WTC11 (cell line): ENCODE measurements at regions not wholly inside any gene's neighbourhood (a gene's known extent, or its start where the extent isn't known, plus 50 kb on each side); places are given as distances from the start of the nearest gene placed in this dataset.

Experiments used
- ATAC-seq: fragments of 200-7000 bp; cut with Tn5 transposase; 2 replicates; pipeline ENCODE4 v1.10.0; 2021; ENCODE audit warnings: mild to moderate bottlenecking, moderate library complexity
- CTCF ChIA-PET: fragments of 300-600 bp; sonication (Branson Sonifier 250); formaldehyde crosslinking; loops from one replicate; lab custom pipeline; 2021; ENCODE audit warnings: antibody characterized with exemption; lab: Charles Lee
- POLR2A ChIA-PET: fragments of 350-600 bp; sonication (Branson Sonifier 250); formaldehyde crosslinking; loops from one replicate; lab custom pipeline; 2021; ENCODE audit warnings: antibody characterized with exemption; lab: Charles Lee
- DNase-seq: peaks from one replicate; pipeline ENCODE4 v3.0.0; 2021; ENCODE audit warnings: low spot score
- H3K27ac Mint-ChIP-seq: 2 replicates; pipeline ENCODE4 v1.8.0; 2021; ENCODE audit warnings: mixed read lengths
- H3K27me3 Mint-ChIP-seq: 2 replicates; pipeline ENCODE4 v1.8.0; 2021; ENCODE audit warnings: low read depth, mild to moderate bottlenecking, moderate library complexity, mixed read lengths
- H3K36me3 Mint-ChIP-seq: 2 replicates; pipeline ENCODE4 v1.8.0; 2021; ENCODE audit warnings: mixed read lengths
- H3K4me1 Mint-ChIP-seq: 2 replicates; pipeline ENCODE4 v1.8.0; 2022; ENCODE audit warnings: mixed read lengths
- H3K4me3 Mint-ChIP-seq: 2 replicates; pipeline ENCODE4 v1.8.0; 2021; ENCODE audit warnings: mild to moderate bottlenecking, moderate library complexity, mixed read lengths
- H3K9me3 Mint-ChIP-seq: 2 replicates; pipeline ENCODE4 v1.8.0; 2021; ENCODE audit warnings: mixed read lengths
- E2F4 ChIP-seq: sonication (generic); formaldehyde crosslinking; IDR thresholded peaks from 2 replicates; pipeline ENCODE4 v1.8.1; 2022; ENCODE audit warnings: low read depth, mild to moderate bottlenecking, moderate library complexity, missing genetic modification reagents, borderline replicate concordance
- ESRRA ChIP-seq: sonication (generic); formaldehyde crosslinking; IDR thresholded peaks from 2 replicates; pipeline ENCODE4 v1.8.1; 2022; ENCODE audit warnings: mild to moderate bottlenecking, missing genetic modification reagents, borderline replicate concordance
- GABPB1 ChIP-seq: sonication (generic); formaldehyde crosslinking; IDR thresholded peaks from 2 replicates; pipeline ENCODE4 v1.8.1; 2023; ENCODE audit warnings: mild to moderate bottlenecking, missing genetic modification reagents
- GTF2I ChIP-seq: fragments of 250-450 bp; sonication (Bioruptor Pico); conservative IDR thresholded peaks from 2 replicates; pipeline ENCODE4 v1.4.0; 2021; ENCODE audit warnings: mild to moderate bottlenecking
- HMGA2 ChIP-seq: fragments of 250-450 bp; sonication (Bioruptor Pico); IDR thresholded peaks from 2 replicates; pipeline ENCODE4 v1.4.0; 2021; ENCODE audit warnings: mild to moderate bottlenecking, moderate library complexity
- HMGXB4 ChIP-seq: sonication (generic); formaldehyde crosslinking; IDR thresholded peaks from 2 replicates; pipeline ENCODE4 v1.8.1; 2023; ENCODE audit warnings: mild to moderate bottlenecking, moderate library complexity, missing genetic modification reagents
- JAZF1 ChIP-seq: fragments of 250-450 bp; sonication (Bioruptor Pico); IDR thresholded peaks from 2 replicates; pipeline ENCODE4 v1.9.0; 2021; ENCODE audit warnings: moderate library complexity, mild to moderate bottlenecking, inconsistent platforms
- NR2C2 ChIP-seq: sonication (generic); formaldehyde crosslinking; IDR thresholded peaks from 2 replicates; pipeline ENCODE4 v1.8.0; 2022; ENCODE audit warnings: mild to moderate bottlenecking, missing genetic modification reagents
- NR3C1 ChIP-seq: sonication (generic); formaldehyde crosslinking; conservative IDR thresholded peaks from 2 replicates; pipeline ENCODE4 v1.8.1; 2023; ENCODE audit warnings: low read depth, mild to moderate bottlenecking, missing genetic modification reagents
- PREB ChIP-seq: sonication (generic); formaldehyde crosslinking; IDR thresholded peaks from 2 replicates; pipeline ENCODE4 v1.8.1; 2022; ENCODE audit warnings: mild to moderate bottlenecking, missing genetic modification reagents, moderate library complexity, borderline replicate concordance
- PRRX2 ChIP-seq: fragments of 250-450 bp; sonication (Bioruptor Pico); IDR thresholded peaks from 2 replicates; pipeline ENCODE4 v1.8.0; 2021; ENCODE audit warnings: mild to moderate bottlenecking
- SMAD4 ChIP-seq: sonication (generic); formaldehyde crosslinking; IDR thresholded peaks from 2 replicates; pipeline ENCODE4 v1.8.0; 2022; ENCODE audit warnings: mild to moderate bottlenecking, missing genetic modification reagents
- SP1 ChIP-seq: sonication (generic); formaldehyde crosslinking; conservative IDR thresholded peaks from 2 replicates; pipeline ENCODE4 v1.8.1; 2022; ENCODE audit warnings: missing genetic modification reagents
- TEAD1 ChIP-seq: sonication (generic); formaldehyde crosslinking; IDR thresholded peaks from 2 replicates; pipeline ENCODE4 v1.8.0; 2022; ENCODE audit warnings: mild to moderate bottlenecking, missing genetic modification reagents
- ZBTB43 ChIP-seq: sonication (generic); formaldehyde crosslinking; IDR thresholded peaks from 2 replicates; pipeline ENCODE4 v1.8.1; 2023; ENCODE audit warnings: mild to moderate bottlenecking, missing genetic modification reagents
- ZNF219 ChIP-seq: sonication (generic); formaldehyde crosslinking; IDR thresholded peaks from 2 replicates; pipeline ENCODE4 v1.8.0; 2023; ENCODE audit warnings: missing genetic modification reagents, mild to moderate bottlenecking, borderline replicate concordance
- ZNF317 ChIP-seq: sonication (generic); formaldehyde crosslinking; IDR thresholded peaks from 2 replicates; pipeline ENCODE4 v1.8.1; 2023; ENCODE audit warnings: low read depth, mild to moderate bottlenecking, moderate library complexity, missing genetic modification reagents, borderline replicate concordance
- ZSCAN18 ChIP-seq: fragments of 250-450 bp; sonication (Bioruptor Pico); IDR thresholded peaks from 2 replicates; pipeline ENCODE4 v2.1.2; 2022; ENCODE audit warnings: mild to moderate bottlenecking, moderate library complexity
- TF ChIP-seq, protein P1 (sequence below): sonication (generic); formaldehyde crosslinking; IDR thresholded peaks from 2 replicates; pipeline ENCODE4 v1.8.1; 2023; ENCODE audit warnings: mild to moderate bottlenecking, missing genetic modification reagents, moderate library complexity
- TF ChIP-seq, protein P2 (sequence below): sonication (generic); formaldehyde crosslinking; IDR thresholded peaks from 2 replicates; pipeline ENCODE4 v1.8.1; 2022; ENCODE audit warnings: missing genetic modification reagents, borderline replicate concordance

GRCh38 chr14:26925876-26926584 lies 328.2 kb upstream of the NOVA1 start:
- ChIA-PET POLR2A (no interaction called here), CTCF (interaction anchor here (1.0 kb wide), 1 partner anchor 59 kb away, joined by 3 read pairs; no protein-coding TSS in a partner anchor)
- peak overlapping the region; percentile 64; the same call in 1 of the 2 replicates for H3K27ac Mint-ChIP-seq
- no peaks in the 10 kb centered on the region for H3K9me3 Mint-ChIP-seq
- ATAC-seq (no peak; the same call in 1 of the 2 replicates), DNase-seq (no peak)
- H3K4me3 Mint-ChIP-seq = no peak overlapping the region
- H3K27me3 Mint-ChIP-seq = no peaks in the 10 kb centered on the region
- TF ChIP-seq GABPB1 = no peak
- TF ChIP-seq HMGA2 (CRISPR knock-in tag) = no peak
- no peak for TF ChIP-seq ZBTB43 (CRISPR knock-in tag)
- no peak for TF ChIP-seq PRRX2
- no peak for TF ChIP-seq ZNF317 (CRISPR knock-in tag)
- TF ChIP-seq E2F4 (CRISPR knock-in tag) = no peak
- H3K4me1 Mint-ChIP-seq = peaks cover 38% of the 10 kb centered on the region
- H3K36me3 Mint-ChIP-seq = no peaks in the 10 kb centered on the region

GRCh38 chr14:26926585-26926984 lies 328.8 kb upstream of the NOVA1 start:
- TF ChIP-seq ZSCAN18 (CRISPR knock-in tag) (no peak), NR3C1 (CRISPR knock-in tag) (no peak), JAZF1 (no peak), HMGXB4 (CRISPR knock-in tag) (no peak), GTF2I (no peak), TEAD1 (CRISPR knock-in tag) (no peak), SP1 (no peak), PREB (no peak), ZNF219 (no peak), NR2C2 (CRISPR knock-in tag) (no peak), SMAD4 (no peak), ESRRA (CRISPR knock-in tag) (no peak)
- TF ChIP-seq, protein P1, sequence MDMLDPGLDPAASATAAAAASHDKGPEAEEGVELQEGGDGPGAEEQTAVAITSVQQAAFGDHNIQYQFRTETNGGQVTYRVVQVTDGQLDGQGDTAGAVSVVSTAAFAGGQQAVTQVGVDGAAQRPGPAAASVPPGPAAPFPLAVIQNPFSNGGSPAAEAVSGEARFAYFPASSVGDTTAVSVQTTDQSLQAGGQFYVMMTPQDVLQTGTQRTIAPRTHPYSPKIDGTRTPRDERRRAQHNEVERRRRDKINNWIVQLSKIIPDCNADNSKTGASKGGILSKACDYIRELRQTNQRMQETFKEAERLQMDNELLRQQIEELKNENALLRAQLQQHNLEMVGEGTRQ (CRISPR knock-in tag) = no peak
- TF ChIP-seq, protein P2, sequence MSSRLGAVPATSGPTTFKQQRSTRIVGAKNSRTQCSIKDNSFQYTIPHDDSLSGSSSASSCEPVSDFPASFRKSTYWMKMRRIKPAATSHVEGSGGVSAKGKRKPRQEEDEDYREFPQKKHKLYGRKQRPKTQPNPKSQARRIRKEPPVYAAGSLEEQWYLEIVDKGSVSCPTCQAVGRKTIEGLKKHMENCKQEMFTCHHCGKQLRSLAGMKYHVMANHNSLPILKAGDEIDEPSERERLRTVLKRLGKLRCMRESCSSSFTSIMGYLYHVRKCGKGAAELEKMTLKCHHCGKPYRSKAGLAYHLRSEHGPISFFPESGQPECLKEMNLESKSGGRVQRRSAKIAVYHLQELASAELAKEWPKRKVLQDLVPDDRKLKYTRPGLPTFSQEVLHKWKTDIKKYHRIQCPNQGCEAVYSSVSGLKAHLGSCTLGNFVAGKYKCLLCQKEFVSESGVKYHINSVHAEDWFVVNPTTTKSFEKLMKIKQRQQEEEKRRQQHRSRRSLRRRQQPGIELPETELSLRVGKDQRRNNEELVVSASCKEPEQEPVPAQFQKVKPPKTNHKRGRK (CRISPR knock-in tag) = no peak
- ChIA-PET CTCF (no interaction called here), POLR2A (no interaction called here)
- Mint-ChIP-seq H3K4me1 (peaks cover 38% of the 10 kb centered on the region), H3K4me3 (no peak overlapping the region), H3K9me3 (no peaks in the 10 kb centered on the region), H3K36me3 (no peaks in the 10 kb centered on the region), H3K27me3 (no peaks in the 10 kb centered on the region), H3K27ac (0 out of 2 replicates have a peak overlapping the region, but pooled peaks have one; percentile 52)
- no peak for ATAC-seq
- DNase-seq = no peak
